ENCODE measurements at regions not wholly inside any gene's neighbourhood (a gene's known extent, or its start where the extent isn't known, plus 50 kb on each side); places are given as distances from the start of the nearest gene placed in this dataset.

- no peak for DNase-seq (ENCODE audit: low read depth in 1 of 2, low spot score in 1 of 2)
- no peak overlapping the region for H3K27ac ChIP-seq (replicated peaks)
- H3K4me3 ChIP-seq (replicated peaks; ENCODE audit: insufficient read depth, low read length) = no peak overlapping the region
- H3K27me3 ChIP-seq (ENCODE audit: insufficient read depth, poor library complexity, severe bottlenecking) = no peaks in the 10 kb centered on the region
- TF ChIP-seq GABPA (IDR thresholded peaks at IDR 0.05; ENCODE audit: low read depth) (no peak), POLR2AphosphoS5 (IDR thresholded peaks at IDR 0.05; ENCODE audit: low read depth) (no peak), SPI1 (IDR thresholded peaks at IDR 0.05; ENCODE audit: borderline replicate concordance, low read depth) (no peak), REST (IDR thresholded peaks at IDR 0.05; ENCODE audit: insufficient replicate concordance, low read depth) (no peak), CTCF (IDR thresholded peaks at IDR 0.05; ENCODE audit: insufficient read depth, low read length) (no peak)
These were observed 596.1 kb upstream of the ZEB2 start for GRCh38 chr2:145116056-145116455.

- Histone ChIP-seq H3K4me3 (replicated peaks; ENCODE audit: insufficient read depth, low read length) (no peak overlapping the region), H3K27me3 (ENCODE audit: insufficient read depth, poor library complexity, severe bottlenecking) (no peaks in the 10 kb centered on the region), H3K27ac (replicated peaks) (no peak overlapping the region)
- TF ChIP-seq SPI1 (IDR thresholded peaks at IDR 0.05; ENCODE audit: borderline replicate concordance, low read depth) = no peak
- no peak for TF ChIP-seq REST (IDR thresholded peaks at IDR 0.05; ENCODE audit: insufficient replicate concordance, low read depth)
- TF ChIP-seq POLR2AphosphoS5 (IDR thresholded peaks at IDR 0.05; ENCODE audit: low read depth) = no peak
- TF ChIP-seq CTCF (IDR thresholded peaks at IDR 0.05; ENCODE audit: insufficient read depth, low read length) = no peak
- TF ChIP-seq GABPA (IDR thresholded peaks at IDR 0.05; ENCODE audit: low read depth) = no peak
- no peak for DNase-seq (ENCODE audit: low read depth in 1 of 2, low spot score in 1 of 2)
These were observed 594.8 kb upstream of the ZEB2 start for GRCh38 chr2:145114726-145115125.

GRCh38 chr2:145112467-145112866 lies 592.5 kb upstream of the ZEB2 start:
- no peak for TF ChIP-seq CTCF (IDR thresholded peaks at IDR 0.05; ENCODE audit: insufficient read depth, low read length)
- Histone ChIP-seq H3K27ac (replicated peaks) (no peak overlapping the region), H3K27me3 (ENCODE audit: insufficient read depth, poor library complexity, severe bottlenecking) (no peaks in the 10 kb centered on the region), H3K4me3 (replicated peaks; ENCODE audit: insufficient read depth, low read length) (no peak overlapping the region)
- no peak for DNase-seq (ENCODE audit: low read depth in 1 of 2, low spot score in 1 of 2)

GRCh38 chr2:145110668-145111356 lies 590.9 kb upstream of the ZEB2 start:
- no peak overlapping the region for H3K27ac ChIP-seq (replicated peaks)
- TF ChIP-seq REST (IDR thresholded peaks at IDR 0.05; ENCODE audit: insufficient replicate concordance, low read depth) (no peak), GABPA (IDR thresholded peaks at IDR 0.05; ENCODE audit: low read depth) (no peak), POLR2AphosphoS5 (IDR thresholded peaks at IDR 0.05; ENCODE audit: low read depth) (no peak), CTCF (IDR thresholded peaks at IDR 0.05; ENCODE audit: insufficient read depth, low read length) (no peak), SPI1 (IDR thresholded peaks at IDR 0.05; ENCODE audit: borderline replicate concordance, low read depth) (no peak)
- no peak for DNase-seq (ENCODE audit: low read depth in 1 of 2, low spot score in 1 of 2)

More at GRCh38 chr2:145110668-145111356, 590.9 kb upstream of the ZEB2 start:
- Histone ChIP-seq H3K4me3 (replicated peaks; ENCODE audit: insufficient read depth, low read length) (no peak overlapping the region), H3K27me3 (ENCODE audit: insufficient read depth, poor library complexity, severe bottlenecking) (no peaks in the 10 kb centered on the region)

Data from HL-60 (cell line).